Calu3 (cell line): ENCODE measurements at regions not wholly inside any gene's neighbourhood (a gene's known extent, or its start where the extent isn't known, plus 50 kb on each side); places are given as distances from the start of the nearest gene placed in this dataset.

Source experiments
- BruUV-seq: library from RNA; stranded (reverse); fragments of 400-500 nt; replicated peaks from 2 replicates; lab custom pipeline; 2021; lab: Mats Ljungman, UMichigan
- CTCF ChIA-PET: fragments of 300-600 bp; sonication (Branson Sonifier 250); formaldehyde crosslinking; loops from one replicate; lab custom pipeline; 2022; ENCODE audit warnings: antibody characterized with exemption; lab: Charles Lee
- DNase-seq: peaks from one replicate; pipeline ENCODE4 v3.0.0; 2022
- H3K27ac Mint-ChIP-seq: one replicate; pipeline ENCODE4 v1.8.0; 2022; ENCODE audit warnings: mixed read lengths; ENCODE audit not compliant: unreplicated experiment
- H3K27me3 Mint-ChIP-seq: one replicate; pipeline ENCODE4 v1.8.0; 2022; ENCODE audit warnings: mixed read lengths; ENCODE audit not compliant: unreplicated experiment
- H3K36me3 Mint-ChIP-seq: one replicate; pipeline ENCODE4 v1.8.0; 2022; ENCODE audit warnings: mild to moderate bottlenecking, moderate library complexity, mixed read lengths; ENCODE audit not compliant: insufficient read depth, unreplicated experiment
- H3K4me1 Mint-ChIP-seq: one replicate; pipeline ENCODE4 v1.8.0; 2022; ENCODE audit warnings: mild to moderate bottlenecking, low read depth, mixed read lengths; ENCODE audit not compliant: unreplicated experiment
- H3K4me3 Mint-ChIP-seq: one replicate; pipeline ENCODE4 v1.8.0; 2022; ENCODE audit warnings: mild to moderate bottlenecking, low read depth, moderate library complexity, mixed read lengths; ENCODE audit not compliant: unreplicated experiment
- H3K9me3 Mint-ChIP-seq: one replicate; pipeline ENCODE4 v1.8.0; 2022; ENCODE audit warnings: low read depth, mixed read lengths; ENCODE audit not compliant: unreplicated experiment
- CTCF ChIP-seq: fragments of 200-600 bp; IDR thresholded peaks from one replicate; pipeline ENCODE4 v1.8.0; 2022; ENCODE audit warnings: antibody characterized with exemption; ENCODE audit not compliant: unreplicated experiment
- intact Hi-C: fragments of 100-400 bp; cut with micrococcal nuclease; formaldehyde crosslinking; loops from one replicate; pipeline ENCODE4 v1.10.0; 2022; ENCODE audit not compliant: unreplicated experiment

- CTCF ChIA-PET: no interaction called here
These were observed 225.2 kb upstream of the TSHZ3 start for GRCh38 chr19:31574251-31574973.

DNA sequence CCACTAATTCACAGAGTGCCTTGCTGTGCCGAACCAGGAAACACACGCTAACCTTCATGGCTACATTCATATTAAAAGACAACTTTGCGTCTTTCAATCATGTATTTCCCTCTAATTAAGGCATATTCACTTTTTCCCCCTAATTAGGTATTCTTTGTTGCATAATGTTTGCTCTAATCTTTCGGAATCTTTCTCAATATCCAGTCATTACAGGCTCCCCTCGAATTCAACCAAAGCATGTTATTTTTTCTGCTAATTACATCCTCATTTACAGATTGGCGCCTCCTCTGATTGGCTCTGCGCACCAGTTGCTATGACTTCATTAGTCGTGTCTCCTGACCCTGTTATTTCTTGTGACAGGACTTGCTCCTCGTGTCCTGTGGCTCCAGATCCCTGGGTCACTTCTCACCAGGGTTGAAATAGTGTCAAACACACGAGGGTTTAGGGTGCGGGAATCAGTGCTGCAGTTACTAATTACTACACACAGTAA is 226.7 kb upstream of the TSHZ3 start:
- Mint-ChIP-seq H3K27ac (no peak overlapping the region), H3K4me3 (no peak overlapping the region), H3K4me1 (no peaks in the 10 kb centered on the region), H3K27me3 (no peaks in the 10 kb centered on the region), H3K36me3 (no peaks in the 10 kb centered on the region), H3K9me3 (peaks cover 8% of the 10 kb centered on the region)
- BruUV-seq: no TSS peak
- intact Hi-C loops: no loop called here
- CTCF ChIA-PET: no interaction called here
- no peak for DNase-seq
- no peak for TF ChIP-seq CTCF

More at GRCh38 chr19:31574251-31574973, 225.2 kb upstream of the TSHZ3 start:
- intact Hi-C loops: no loop called here
- H3K27ac Mint-ChIP-seq: no peak overlapping the region
- TF ChIP-seq CTCF: no peak
- no peaks in the 10 kb centered on the region for H3K36me3 Mint-ChIP-seq
- H3K4me1 Mint-ChIP-seq: no peaks in the 10 kb centered on the region
- DNase-seq: no peak
- peaks cover 8% of the 10 kb centered on the region for H3K9me3 Mint-ChIP-seq
- no peak overlapping the region for H3K4me3 Mint-ChIP-seq
- no peaks in the 10 kb centered on the region for H3K27me3 Mint-ChIP-seq
- no TSS peak for BruUV-seq

GRCh38 chr19:31578326-31578725 is 229.1 kb upstream of the TSHZ3 start:
- intact Hi-C loops: no loop called here
- no peaks in the 10 kb centered on the region for H3K27me3 Mint-ChIP-seq
- no peak overlapping the region for H3K4me3 Mint-ChIP-seq
- DNase-seq: no peak
- no peaks in the 10 kb centered on the region for H3K4me1 Mint-ChIP-seq
- no peak for TF ChIP-seq CTCF
- BruUV-seq: no TSS peak
- no peak overlapping the region for H3K27ac Mint-ChIP-seq
- H3K9me3 Mint-ChIP-seq: peaks cover 14% of the 10 kb centered on the region
- CTCF ChIA-PET: no interaction called here
- no peaks in the 10 kb centered on the region for H3K36me3 Mint-ChIP-seq

DNA sequence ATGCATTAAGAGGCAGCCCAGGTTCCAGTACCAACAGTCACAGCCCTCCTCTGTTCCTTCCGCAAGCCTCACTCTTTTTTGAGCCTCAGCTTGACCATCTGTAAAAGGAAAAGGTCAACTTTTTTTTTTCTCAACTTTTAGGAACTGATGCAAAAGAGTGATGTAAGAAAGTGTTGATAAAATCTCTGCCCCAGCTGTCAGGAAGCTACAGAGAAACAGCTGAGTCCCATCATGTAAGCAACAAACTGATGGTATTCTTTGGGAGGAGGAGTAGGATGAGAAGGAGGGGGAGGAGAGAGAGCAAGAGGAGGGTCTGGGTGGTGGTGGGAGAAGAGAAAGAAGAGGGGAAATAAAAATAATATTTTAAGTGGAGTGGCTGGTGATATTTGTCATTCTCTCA is 233.9 kb upstream of the TSHZ3 start:
- no TSS peak for BruUV-seq
- no peaks in the 10 kb centered on the region for H3K36me3 Mint-ChIP-seq
- no peak for DNase-seq

More for the DNA sequence above, 233.9 kb upstream of the TSHZ3 start:
- no peak overlapping the region for H3K27ac Mint-ChIP-seq
- TF ChIP-seq CTCF: no peak
- no peaks in the 10 kb centered on the region for H3K4me1 Mint-ChIP-seq
- no peaks in the 10 kb centered on the region for H3K27me3 Mint-ChIP-seq
- intact Hi-C loops: no loop called here
- CTCF ChIA-PET: no interaction called here
- peaks cover 18% of the 10 kb centered on the region for H3K9me3 Mint-ChIP-seq
- H3K4me3 Mint-ChIP-seq: no peak overlapping the region
